Lung (tissue), 11 donors: ENCODE measurements at regions not wholly inside any gene's neighbourhood (a gene's known extent, or its start where the extent isn't known, plus 50 kb on each side); places are given as distances from the start of the nearest gene placed in this dataset.

ENCODE experiments used
- ATAC-seq: fragments of 200-7000 bp; cut with Tn5 transposase; one replicate; pipeline ENCODE4 v1.9.1; 2020; ENCODE audit warnings: moderate number of reproducible peaks; ENCODE audit not compliant: insufficient read depth, low FRiP score
- DNase-seq, 3 donors: peaks; one replicate each; pipeline ENCODE4 v3.0.0-alpha.2; 2013 to 2017
- H3K27ac ChIP-seq, 2 donors: one replicate each; pipeline ENCODE4 v1.5.1; 2013; ENCODE audit warnings: mild to moderate bottlenecking in 2 of 2, moderate library complexity in 2 of 2, control low read depth in 1 of 2, inconsistent platforms in 1 of 2, low read depth in 1 of 2, low read length in 1 of 2
- H3K27me3 ChIP-seq, 3 donors: one replicate each; pipeline ENCODE4 v1.5.1; 2013; ENCODE audit warnings: low read length in 2 of 3; ENCODE audit not compliant: control insufficient read depth in 3 of 3, insufficient read depth in 3 of 3
- H3K36me3 ChIP-seq, 4 donors: one replicate each; pipeline ENCODE4 v1.5.1; 2013; ENCODE audit warnings: low read length in 4 of 4, mild to moderate bottlenecking in 1 of 4, moderate library complexity in 1 of 4; ENCODE audit not compliant: control insufficient read depth in 4 of 4, insufficient read depth in 4 of 4
- H3K4me1 ChIP-seq, 5 donors: one replicate each; pipeline ENCODE4 v1.5.1; 2013; ENCODE audit warnings: low read length in 5 of 5, mild to moderate bottlenecking in 2 of 5, moderate library complexity in 1 of 5; ENCODE audit not compliant: control insufficient read depth in 5 of 5, insufficient read depth in 5 of 5
- H3K4me3 ChIP-seq: one replicate; pipeline ENCODE4 v1.5.1; 2013; ENCODE audit warnings: mild to moderate bottlenecking, control low read depth, moderate library complexity
- H3K9ac ChIP-seq, 2 donors: one replicate each; pipeline ENCODE4 v1.5.1; 2013; ENCODE audit warnings: low read length in 2 of 2, control low read depth in 1 of 2; ENCODE audit not compliant: insufficient read depth in 1 of 2
- H3K9me3 ChIP-seq, 4 donors: one replicate each; pipeline ENCODE4 v1.5.1; 2013; ENCODE audit warnings: low read length in 3 of 4, mild to moderate bottlenecking in 1 of 4, moderate library complexity in 1 of 4; ENCODE audit not compliant: control insufficient read depth in 4 of 4, insufficient read depth in 3 of 4
- CTCF ChIP-seq: IDR thresholded peaks from 2 replicates; pipeline ENCODE4 v1.5.1; 2012; ENCODE audit warnings: mild to moderate bottlenecking; ENCODE audit errors: control extremely low read depth, extremely low read depth
- WGBS, 2 donors: extraction: QIAGEN DNeasy Blood & Tissue Kit; methylation state at CpG; one replicate each; pipeline ENCODE4 v1.1.7; 2013; 5-methylcytosine and 5-hydroxymethylcytosine counted together
- donor health status: control.
- donor health status: control.
- donor health status: Bipolar disorder and iron deficiency.
- donor health status: healthy.
- donor health status: DM: yes; HTN: yes; CAD: no.

GRCh38 chr1:104919188-104919587 is 1169.5 kb downstream of the AMY1C start:
- peaks cover 0 to 2% (median 0%) of the 10 kb centered on the region in 4 donors for H3K9me3 ChIP-seq
- 88 to 91% methylated on average over 1 of the region's 1 CpG for WGBS, 2 donors
- no peaks in the 10 kb centered on the region for H3K27me3 ChIP-seq
- ATAC-seq, result no peak
- no peak overlapping the region for H3K27ac ChIP-seq
- H3K36me3 ChIP-seq, result no peaks in the 10 kb centered on the region
- H3K9ac ChIP-seq, result no peak overlapping the region
- no peak overlapping the region for H3K4me3 ChIP-seq
- no peaks in the 10 kb centered on the region for H3K4me1 ChIP-seq
- TF ChIP-seq CTCF, result no peak
- DNase-seq, result no peak

DNA sequence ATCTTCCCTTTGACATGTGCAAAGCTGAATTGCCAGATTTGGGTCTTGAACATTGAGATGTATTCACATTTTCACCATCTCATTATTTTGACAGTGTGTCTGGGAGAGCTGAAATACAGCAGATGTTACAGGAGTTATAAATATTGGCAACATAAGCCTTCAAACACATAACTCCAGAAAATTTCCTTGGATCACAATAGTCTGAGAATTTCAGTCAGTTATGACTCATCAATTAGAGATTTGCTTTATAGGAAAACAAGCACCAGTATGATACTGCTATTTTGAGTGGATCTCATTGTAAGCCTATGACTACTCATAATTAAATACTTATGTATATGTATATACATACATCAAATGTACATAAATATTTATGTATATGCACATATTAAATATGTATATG is 1171.8 kb downstream of the AMY1C start:
- Histone ChIP-seq H3K4me1 (no peaks in the 10 kb centered on the region), H3K9ac (no peak overlapping the region), H3K9me3 (peaks cover 0 to 2% (median 0%) of the 10 kb centered on the region in 4 donors), H3K36me3 (no peaks in the 10 kb centered on the region), H3K27ac (no peak overlapping the region), H3K4me3 (no peak overlapping the region), H3K27me3 (no peaks in the 10 kb centered on the region)
- TF ChIP-seq CTCF, result no peak
- no peak for ATAC-seq
- no peak for DNase-seq

DNA sequence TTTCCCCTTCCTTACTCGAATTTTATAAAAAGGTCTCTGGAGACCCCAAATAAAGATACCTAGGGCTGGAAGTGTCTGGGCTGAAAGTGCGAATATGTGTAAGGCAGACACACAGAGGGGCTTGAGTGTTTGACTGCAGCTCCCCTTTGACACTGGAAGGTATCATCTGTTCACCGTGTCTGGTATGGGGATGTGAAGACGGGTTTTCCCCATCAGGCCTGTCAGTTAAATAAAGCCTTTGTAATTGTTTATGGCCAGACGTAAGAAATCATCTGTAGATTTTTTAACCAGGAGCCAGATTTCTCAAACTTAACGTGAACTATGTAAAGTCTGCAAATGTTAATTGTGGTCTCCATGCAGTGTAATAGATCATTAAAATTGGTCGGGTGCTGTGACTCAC is 1173.4 kb downstream of the AMY1C start:
- H3K27ac ChIP-seq, result no peak overlapping the region
- TF ChIP-seq CTCF, result no peak
- 83 to 89% methylated on average over 7 of the region's 7 CpGs for WGBS, 2 donors
- H3K4me1 ChIP-seq, result no peaks in the 10 kb centered on the region
- H3K27me3 ChIP-seq, result no peaks in the 10 kb centered on the region
- H3K9me3 ChIP-seq, result no peaks in the 10 kb centered on the region
- H3K36me3 ChIP-seq, result no peaks in the 10 kb centered on the region
- no peak overlapping the region for H3K4me3 ChIP-seq
- H3K9ac ChIP-seq, result no peak overlapping the region
- DNase-seq (no peak), ATAC-seq (no peak)

- H3K9me3 ChIP-seq, result peaks cover 0 to 6% (median 3%) of the 10 kb centered on the region in 4 donors
- no peak for TF ChIP-seq CTCF
- no peaks in the 10 kb centered on the region for H3K4me1 ChIP-seq
- H3K9ac ChIP-seq, result no peak overlapping the region
- H3K36me3 ChIP-seq, result no peaks in the 10 kb centered on the region
- no peaks in the 10 kb centered on the region for H3K27me3 ChIP-seq
- 95 to 96% methylated on average over 1 of the region's 1 CpG for WGBS, 2 donors
- DNase-seq, result no peak
- H3K27ac ChIP-seq, result no peak overlapping the region
- H3K4me3 ChIP-seq, result no peak overlapping the region
- ATAC-seq, result no peak
Measured at GRCh38 chr1:104929280-104929679, 1179.6 kb downstream of the AMY1C start.
